ENCODE measurements at regions not wholly inside any gene's neighbourhood (a gene's known extent, or its start where the extent isn't known, plus 50 kb on each side); places are given as distances from the start of the nearest gene placed in this dataset.

- no peak for TF ChIP-seq GATA2 (IDR thresholded peaks at IDR 0.05; ENCODE audit: low read depth, low read length)
- no peak for TF ChIP-seq GATA3 (IDR thresholded peaks at IDR 0.05; ENCODE audit: low read depth, low read length)
Observed at GRCh38 chr5:71949772-71950171, 157.5 kb upstream of the MAP1B start.

Measured in SH-SY5Y (cell line).